Erythroblast (primary cell): ENCODE measurements at regions not wholly inside any gene's neighbourhood (a gene's known extent, or its start where the extent isn't known, plus 50 kb on each side); places are given as distances from the start of the nearest gene placed in this dataset.

ENCODE experiments used
- DNase-seq, 2 experiments: peaks; one replicate each; lab custom pipeline; 2025; lab: John Stamatoyannopoulos, UW
- GATA1 ChIP-seq: IDR thresholded peaks from 2 replicates; pipeline ENCODE4 v1.6.1; 2011; ENCODE audit warnings: low read depth, mild to moderate bottlenecking, control low read depth, low read length, moderate library complexity
- POLR2A ChIP-seq: IDR thresholded peaks from 2 replicates; pipeline ENCODE4 v1.6.1; 2011; ENCODE audit warnings: mild to moderate bottlenecking, low read length

DNA sequence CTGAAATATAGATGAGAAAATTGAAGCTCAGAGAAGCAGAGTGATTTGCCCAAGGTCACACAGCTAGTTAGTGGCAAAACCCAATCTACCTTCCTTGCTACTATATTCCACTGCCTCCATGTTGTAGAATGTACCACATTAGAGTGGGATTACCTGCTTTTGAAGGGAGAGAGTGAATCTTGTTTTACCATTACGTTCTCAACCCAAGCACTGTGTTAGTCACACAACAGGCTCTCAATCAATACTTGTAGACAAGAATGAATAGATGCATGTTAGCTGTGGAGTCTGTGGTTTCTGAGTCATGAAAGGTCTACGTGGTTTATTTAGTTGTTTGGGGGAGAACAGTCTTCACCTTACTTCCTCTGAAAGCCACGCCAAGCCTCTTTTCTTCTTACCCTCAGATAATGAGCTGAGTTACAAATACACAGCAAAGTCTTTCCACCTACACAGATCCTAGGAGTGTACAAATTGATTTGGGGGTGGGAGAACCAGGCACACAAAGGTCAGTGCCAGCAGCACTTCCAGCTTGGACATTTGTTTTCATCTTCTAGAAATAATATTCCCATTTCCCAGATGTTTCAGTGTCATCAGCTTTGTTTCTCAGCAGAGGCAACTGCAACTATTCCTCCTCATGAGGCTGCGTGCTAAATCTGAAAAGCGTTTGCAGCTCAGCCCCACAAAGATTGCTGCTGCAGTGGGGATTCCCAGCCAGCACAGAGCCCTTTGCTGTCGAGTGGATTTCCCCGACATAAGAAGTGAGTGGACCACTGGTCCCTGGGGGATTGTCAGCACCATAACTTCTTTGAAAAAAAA is 71.5 kb upstream of the ADO start:
- no peak for DNase-seq
- no peak for TF ChIP-seq GATA1
- TF ChIP-seq POLR2A = no peak

DNA sequence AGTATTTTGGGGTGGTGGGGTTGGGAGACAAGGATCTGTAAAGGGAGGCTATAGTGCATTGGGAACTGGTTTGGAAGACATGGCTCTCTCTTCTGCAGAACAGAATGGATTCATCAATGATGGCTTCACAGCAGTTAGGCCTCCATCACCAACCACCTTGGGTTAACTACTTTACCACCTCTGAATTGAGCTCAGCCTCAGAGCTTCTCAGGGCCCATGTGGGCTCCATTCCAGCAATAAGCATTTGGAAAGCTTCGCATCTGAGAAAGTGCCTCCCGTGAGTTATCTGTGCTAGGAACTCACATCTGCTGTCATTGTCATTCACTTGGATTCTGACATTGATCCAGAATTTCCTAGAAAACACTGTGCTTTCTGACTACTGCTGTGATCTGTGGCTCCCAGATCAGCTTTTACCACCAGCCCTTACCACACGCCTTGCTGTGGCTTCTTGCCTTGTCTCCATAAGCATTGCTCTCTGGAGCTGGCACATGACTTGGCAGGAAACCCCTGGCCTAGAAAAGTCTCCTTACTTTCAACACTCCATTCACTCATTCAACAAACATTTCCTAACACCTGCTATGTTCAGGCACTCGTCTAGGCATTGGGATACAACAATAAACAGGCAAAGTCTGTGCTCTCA is 70.7 kb upstream of the ADO start:
- no peak for DNase-seq
- no peak for TF ChIP-seq GATA1
- no peak for TF ChIP-seq POLR2A

DNA sequence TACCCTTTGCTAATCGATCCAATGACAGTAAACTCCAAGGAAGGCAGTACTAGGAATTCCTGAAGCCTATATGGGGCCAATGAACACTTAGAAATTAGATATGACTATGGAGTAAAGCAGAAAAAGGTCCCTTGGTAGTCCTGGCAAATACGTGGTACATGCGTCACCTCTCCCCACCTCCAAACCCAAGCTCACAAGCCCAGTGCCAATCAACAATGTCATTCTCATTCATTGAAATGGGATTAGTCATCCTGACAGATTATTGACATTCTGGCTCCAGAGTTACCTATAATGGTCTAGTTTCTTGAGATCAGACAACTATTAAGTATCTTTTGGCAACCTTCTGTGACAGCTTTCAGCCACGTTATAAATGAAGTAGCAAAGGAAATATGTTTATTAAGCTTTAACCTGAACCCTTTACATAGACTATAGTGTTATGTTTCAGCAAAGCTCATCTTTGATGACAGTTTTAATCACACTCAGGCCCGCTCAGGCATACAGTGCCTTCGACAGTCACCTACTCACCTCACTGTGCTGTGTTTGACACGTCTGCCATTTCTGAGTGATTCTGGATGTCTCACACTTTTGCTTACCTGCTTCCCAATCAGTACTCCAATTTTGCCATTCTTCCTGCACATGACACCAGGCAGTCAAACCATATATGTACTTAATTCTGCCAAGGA is 69.6 kb upstream of the ADO start:
- no peak for TF ChIP-seq GATA1
- no peak for TF ChIP-seq POLR2A
- DNase-seq = no peak

DNA sequence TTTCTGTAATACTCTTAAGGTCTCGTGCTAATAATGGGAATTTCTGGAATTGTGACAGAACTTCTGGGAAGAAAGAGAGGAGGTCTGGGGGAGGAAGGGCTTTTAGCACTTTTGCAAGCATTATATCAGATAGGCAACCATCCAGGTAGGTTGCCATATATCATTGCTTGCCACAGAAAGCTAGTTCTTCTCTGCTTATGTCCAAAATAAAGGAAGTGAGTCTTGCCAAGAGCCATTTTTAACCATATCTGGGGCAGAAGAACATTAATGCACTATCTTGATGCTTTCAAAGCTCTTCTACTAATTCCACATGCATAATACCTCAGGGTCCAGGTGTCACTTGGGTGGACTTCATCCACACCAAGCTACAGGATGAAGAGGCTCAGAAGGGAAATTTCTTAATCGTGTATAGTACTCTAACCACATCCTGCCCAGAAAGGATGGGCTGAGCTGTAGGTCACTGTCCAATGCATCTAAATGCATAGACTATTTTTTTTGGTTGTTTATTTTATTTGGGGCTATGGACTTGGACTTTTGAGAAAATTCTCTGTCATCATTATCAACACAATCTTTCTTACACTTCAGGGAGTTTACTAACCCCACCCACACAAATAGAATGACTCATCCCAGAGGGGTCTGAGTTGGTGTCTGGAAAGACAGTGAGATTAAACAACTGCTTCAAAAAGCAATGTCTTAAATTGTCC is 68.9 kb upstream of the ADO start:
- DNase-seq = peak in 1 of 2 experiments; percentile 4
- TF ChIP-seq GATA1 (no peak), POLR2A (no peak)

GRCh38 chr10:62736168-62736546 is 68.4 kb upstream of the ADO start:
- no peak for DNase-seq
- TF ChIP-seq GATA1 (no peak), POLR2A (no peak)

- TF ChIP-seq POLR2A (no peak), GATA1 (no peak)
- DNase-seq = no peak
Measured at GRCh38 chr10:62738916-62739315, 65.6 kb upstream of the ADO start.

DNA sequence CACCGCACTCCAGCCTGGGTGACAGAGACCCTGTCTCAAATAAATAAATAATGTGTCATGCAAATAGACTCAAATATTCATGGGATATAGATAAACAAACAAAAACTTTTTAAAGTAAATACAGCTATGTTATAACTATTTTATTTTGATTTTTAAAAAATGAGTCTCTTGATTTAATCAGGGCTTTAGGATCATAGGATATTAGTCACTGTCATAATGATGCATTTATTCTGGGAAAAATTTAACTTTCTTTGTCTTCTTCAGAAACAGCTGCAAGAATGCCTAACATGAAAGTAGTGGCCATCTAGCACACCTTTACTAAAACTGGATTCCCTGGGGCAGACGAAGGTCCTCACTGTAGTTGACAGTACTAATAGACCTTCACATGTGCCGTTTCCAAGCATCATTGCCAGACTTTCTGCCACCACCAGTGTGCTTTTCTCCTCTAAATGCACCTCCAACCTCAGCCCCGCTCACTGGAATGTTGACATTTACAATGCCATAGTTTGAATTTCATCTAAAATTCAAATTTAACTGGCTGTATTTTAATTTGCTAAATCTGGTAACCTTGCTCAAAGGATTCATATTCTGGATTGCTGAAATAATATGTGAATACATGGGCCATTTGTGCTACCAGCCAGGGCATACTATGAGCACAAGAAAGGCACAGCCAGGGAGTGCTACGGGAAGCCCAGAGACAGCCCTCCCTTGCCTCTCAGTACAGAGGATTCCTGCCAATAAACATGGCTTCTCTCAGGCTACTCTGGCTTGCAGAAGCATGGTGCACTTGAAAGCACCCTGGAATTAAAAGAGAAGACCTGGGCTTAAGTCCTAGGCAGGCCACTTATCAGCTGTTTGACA is 63.4 kb upstream of the ADO start:
- TF ChIP-seq POLR2A = no peak
- no peak for TF ChIP-seq GATA1
- DNase-seq = no peak

GRCh38 chr10:62741996-62742395 is 62.5 kb upstream of the ADO start:
- DNase-seq = no peak

DNA sequence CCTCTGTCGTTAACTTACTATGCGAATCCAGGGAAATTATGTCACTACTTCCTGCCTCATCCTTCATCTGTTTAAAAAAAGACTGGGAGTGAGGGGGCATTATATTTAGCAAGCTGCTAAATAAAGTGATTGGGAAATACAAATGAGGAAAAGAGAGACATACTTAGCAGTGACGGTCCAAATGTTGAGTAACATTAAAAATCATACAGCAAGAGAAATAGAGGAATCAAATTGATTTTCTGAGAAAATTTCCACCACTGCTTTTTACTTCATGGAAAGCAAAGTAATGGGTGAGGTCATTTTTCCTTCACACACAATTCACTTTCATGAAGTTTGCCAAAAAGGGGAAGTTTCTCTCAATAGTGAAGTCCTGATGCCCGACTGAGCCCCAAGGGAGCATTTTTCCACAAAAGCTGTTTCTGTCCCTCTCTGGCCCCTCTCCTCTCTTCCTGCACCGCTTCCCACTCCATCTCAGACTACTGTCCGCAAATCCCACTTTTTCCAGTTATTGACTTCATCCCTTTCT is 61.9 kb upstream of the ADO start:
- no peak for DNase-seq
- no peak for TF ChIP-seq POLR2A
- no peak for TF ChIP-seq GATA1

More at GRCh38 chr10:62741996-62742395, 62.5 kb upstream of the ADO start:
- TF ChIP-seq GATA1 (no peak), POLR2A (no peak)

DNA sequence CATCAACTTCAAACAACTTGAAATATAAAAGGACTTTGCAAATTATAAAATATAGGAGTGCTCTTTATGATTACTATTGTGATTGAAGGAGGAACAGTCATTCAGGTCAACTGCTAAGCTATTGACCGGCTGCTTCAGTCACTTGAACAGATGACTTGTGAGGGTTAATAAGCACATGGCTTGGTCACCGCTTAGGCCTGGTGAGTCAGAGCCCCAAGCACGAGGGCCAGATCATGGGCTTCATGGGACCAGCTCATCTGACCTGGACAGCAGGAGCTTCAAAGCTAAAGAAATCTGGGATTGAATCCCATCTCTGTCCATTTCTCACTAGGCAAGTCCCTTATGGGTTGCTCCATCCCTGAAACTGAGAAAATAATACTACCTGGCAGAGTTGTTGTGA is 60.4 kb upstream of the ADO start:
- no peak for DNase-seq
- TF ChIP-seq POLR2A (no peak), GATA1 (no peak)

GRCh38 chr10:62745581-62745980 is 58.9 kb upstream of the ADO start:
- no peak for TF ChIP-seq POLR2A
- DNase-seq = no peak

DNA sequence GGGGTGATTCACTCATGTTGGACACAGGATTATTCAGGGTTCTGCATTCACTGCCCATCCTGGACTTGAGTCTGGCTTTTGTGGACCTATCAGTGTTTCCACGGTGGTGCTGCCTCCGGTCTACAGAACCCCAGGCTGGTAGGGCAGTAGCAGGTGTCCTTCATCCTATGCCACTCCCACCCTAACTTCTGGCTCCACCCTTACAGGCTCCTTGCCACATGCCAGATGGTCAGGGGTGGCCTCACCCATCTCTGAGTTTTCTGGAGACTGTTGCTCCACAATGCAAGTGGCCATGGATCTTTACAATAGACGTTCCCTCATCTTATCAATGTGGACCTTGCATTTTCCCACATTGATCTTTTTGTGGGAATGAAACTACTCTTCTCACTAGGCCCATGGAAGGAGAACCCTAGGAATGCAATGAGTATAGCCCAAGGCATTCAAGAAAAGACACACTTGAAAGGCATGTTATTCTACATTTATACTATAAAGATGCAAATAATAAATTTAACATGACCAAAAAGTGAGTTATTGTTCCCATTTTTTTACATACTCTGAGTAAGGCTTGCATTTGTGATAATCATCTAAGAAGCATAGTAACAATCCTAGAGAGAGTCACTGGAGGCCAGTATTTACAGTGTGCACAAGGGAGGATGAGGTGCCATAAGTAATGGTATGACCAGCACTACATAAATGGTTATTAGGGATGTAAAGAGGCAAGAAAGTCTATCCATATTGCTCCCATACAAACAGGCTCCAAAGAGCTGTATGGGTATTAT is 57.4 kb upstream of the ADO start:
- no peak for DNase-seq
- TF ChIP-seq POLR2A = no peak
- no peak for TF ChIP-seq GATA1
